ENCODE measurements at regions not wholly inside any gene's neighbourhood (a gene's known extent, or its start where the extent isn't known, plus 50 kb on each side); places are given as distances from the start of the nearest gene placed in this dataset.

- no peak for DNase-seq (ENCODE audit: low read depth)
- TF ChIP-seq CTCF (IDR thresholded peaks at IDR 0.05; ENCODE audit: insufficient read depth, low read depth, low read length, missing control alignments): no peak
- H3K4me3 ChIP-seq (ENCODE audit: low read depth, low read length): no peak overlapping the region
These were observed 142.4 kb upstream of the TNFAIP3 start for GRCh38 chr6:137724495-137725211.

- DNase-seq (ENCODE audit: low read depth): no peak
- no peak for TF ChIP-seq CTCF (IDR thresholded peaks at IDR 0.05; ENCODE audit: insufficient read depth, low read depth, low read length, missing control alignments)
- no peak overlapping the region for H3K4me3 ChIP-seq (ENCODE audit: low read depth, low read length)
These were observed 141.1 kb upstream of the TNFAIP3 start for GRCh38 chr6:137725949-137726348.

- no peak overlapping the region for H3K4me3 ChIP-seq (ENCODE audit: low read depth, low read length)
- no peak for DNase-seq (ENCODE audit: low read depth)
- no peak for TF ChIP-seq CTCF (IDR thresholded peaks at IDR 0.05; ENCODE audit: insufficient read depth, low read depth, low read length, missing control alignments)
These were observed 140.5 kb upstream of the TNFAIP3 start for GRCh38 chr6:137726582-137726981.

- DNase-seq (ENCODE audit: low read depth): no peak
- no peak overlapping the region for H3K4me3 ChIP-seq (ENCODE audit: low read depth, low read length)
- TF ChIP-seq CTCF (IDR thresholded peaks at IDR 0.05; ENCODE audit: insufficient read depth, low read depth, low read length, missing control alignments): no peak
These were observed 139.8 kb upstream of the TNFAIP3 start for GRCh38 chr6:137727216-137727765.

DNA sequence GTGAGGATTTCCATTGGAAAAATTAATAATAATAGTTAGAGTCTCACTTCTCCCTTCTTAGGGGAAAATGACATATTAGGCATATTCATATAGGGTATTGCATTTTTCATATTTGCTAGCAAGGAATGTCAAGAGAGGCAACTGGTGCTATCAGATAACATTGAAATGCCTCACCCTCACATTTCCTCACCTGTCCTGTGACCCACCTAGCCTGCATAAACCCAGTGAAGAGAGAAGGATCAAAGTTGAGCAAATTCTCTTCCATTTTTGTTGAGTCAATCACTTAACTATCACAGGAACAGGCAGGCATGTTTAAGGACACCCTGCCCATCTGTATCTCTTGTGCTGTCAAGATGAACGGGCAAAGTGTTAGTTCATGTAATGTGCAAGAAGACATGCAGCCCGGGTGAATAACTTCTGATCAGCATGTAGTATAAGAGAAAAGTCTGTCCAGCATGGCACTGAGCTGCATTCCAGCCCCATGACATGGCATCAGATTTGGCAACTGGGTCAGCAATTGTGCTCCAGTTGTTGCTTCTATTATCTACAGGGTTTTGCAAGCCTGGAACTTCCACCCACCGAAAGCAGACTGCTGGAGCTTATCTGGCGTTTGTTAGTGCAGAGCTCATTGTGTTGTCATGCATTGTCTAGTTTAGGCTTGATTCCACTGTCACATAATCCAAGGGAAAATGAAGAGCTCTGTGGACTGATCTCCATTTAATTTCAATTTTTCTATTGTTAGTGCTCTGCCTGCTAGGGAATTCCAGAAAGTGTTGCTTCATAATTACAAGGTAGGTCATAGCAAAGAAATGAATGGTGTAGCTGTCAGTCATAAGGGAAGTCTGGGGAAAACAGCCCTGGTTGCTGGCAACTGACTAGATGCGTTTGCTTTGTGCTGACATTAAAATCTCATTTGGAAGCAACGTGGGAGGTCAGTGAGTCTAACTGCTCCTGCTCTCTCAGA is 138.4 kb upstream of the TNFAIP3 start:
- no peak overlapping the region for H3K4me3 ChIP-seq (ENCODE audit: low read depth, low read length)
- DNase-seq (ENCODE audit: low read depth): no peak
- no peak for TF ChIP-seq CTCF (IDR thresholded peaks at IDR 0.05; ENCODE audit: insufficient read depth, low read depth, low read length, missing control alignments)

DNA sequence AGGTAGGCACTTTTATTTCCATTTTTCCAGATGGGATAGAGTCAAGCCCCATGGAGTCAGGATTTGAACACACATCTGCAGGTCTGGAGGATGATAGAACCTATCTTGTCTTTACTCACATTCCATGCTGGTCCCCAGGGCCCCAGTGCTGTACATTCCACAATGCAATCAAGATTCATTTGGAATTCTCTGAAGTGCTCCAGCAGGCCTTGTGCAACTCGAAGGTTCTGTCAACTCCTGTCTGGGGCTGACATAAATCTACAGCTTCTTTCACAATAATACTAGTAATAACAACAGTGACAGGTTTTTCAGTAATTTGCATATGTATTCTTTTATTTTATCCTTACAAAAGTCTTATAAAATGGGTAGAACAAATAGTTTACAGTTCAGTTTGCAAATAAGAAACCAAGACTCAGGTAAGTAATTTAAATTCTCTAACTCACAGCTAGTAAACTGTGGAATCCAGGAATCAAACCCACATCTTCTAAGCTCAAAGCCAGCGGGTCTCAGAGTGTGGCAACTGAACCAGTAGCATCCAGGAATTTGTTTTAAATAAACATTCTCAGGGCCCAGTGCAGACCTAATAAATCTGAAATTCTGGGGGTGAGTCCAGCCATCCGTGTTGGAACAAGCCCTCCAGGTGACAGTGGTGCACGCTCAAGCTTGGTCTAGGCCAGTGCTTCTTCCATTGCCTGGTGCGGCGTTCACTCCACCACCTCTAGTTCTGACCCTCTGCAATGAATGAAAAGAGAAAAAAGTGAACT is 137.0 kb upstream of the TNFAIP3 start:
- no peak overlapping the region for H3K4me3 ChIP-seq (ENCODE audit: low read depth, low read length)
- DNase-seq (ENCODE audit: low read depth): no peak
- TF ChIP-seq CTCF (IDR thresholded peaks at IDR 0.05; ENCODE audit: insufficient read depth, low read depth, low read length, missing control alignments): no peak
